Central memory CD8-positive, alpha-beta T cell (primary cell): ENCODE measurements at regions not wholly inside any gene's neighbourhood (a gene's known extent, or its start where the extent isn't known, plus 50 kb on each side); places are given as distances from the start of the nearest gene placed in this dataset.
"Not testable (repeated sequence)": the region's sequence is repeated elsewhere in the genome, so short reads cannot be mapped to it uniquely, and the experiment has no call there.

Experiments used
- ATAC-seq: fragments of 150-1000 bp; cut with Tn5 transposase; replicated peaks from 2 replicates; pipeline ENCODE4 v1.10.0; 2022; ENCODE audit warnings: mild to moderate bottlenecking, moderate FRiP score, moderate number of reproducible peaks; ENCODE audit not compliant: poor library complexity, severe bottlenecking; ENCODE audit errors: extremely low read depth
- DNase-seq, 2 donors: peaks; one replicate each; pipeline ENCODE4 v3.0.0; 2021; ENCODE audit warnings: low spot score in 2 of 2
- H3K27ac Mint-ChIP-seq: one replicate; pipeline ENCODE4 v1.8.0; 2022; ENCODE audit warnings: low read depth, mild to moderate bottlenecking, moderate library complexity, mixed read lengths
- H3K27me3 Mint-ChIP-seq: one replicate; pipeline ENCODE4 v1.8.0; 2022; ENCODE audit warnings: mixed read lengths
- H3K36me3 Mint-ChIP-seq: one replicate; pipeline ENCODE4 v1.8.0; 2022; ENCODE audit warnings: mild to moderate bottlenecking, moderate library complexity, mixed read lengths; ENCODE audit not compliant: insufficient read depth
- H3K4me1 Mint-ChIP-seq: one replicate; pipeline ENCODE4 v1.8.0; 2022; ENCODE audit warnings: mixed read lengths
- H3K4me3 Mint-ChIP-seq: one replicate; pipeline ENCODE4 v1.8.0; 2022; ENCODE audit warnings: mild to moderate bottlenecking, moderate library complexity, mixed read lengths
- H3K9me3 Mint-ChIP-seq: one replicate; pipeline ENCODE4 v1.8.0; 2022; ENCODE audit warnings: mixed read lengths

DNA sequence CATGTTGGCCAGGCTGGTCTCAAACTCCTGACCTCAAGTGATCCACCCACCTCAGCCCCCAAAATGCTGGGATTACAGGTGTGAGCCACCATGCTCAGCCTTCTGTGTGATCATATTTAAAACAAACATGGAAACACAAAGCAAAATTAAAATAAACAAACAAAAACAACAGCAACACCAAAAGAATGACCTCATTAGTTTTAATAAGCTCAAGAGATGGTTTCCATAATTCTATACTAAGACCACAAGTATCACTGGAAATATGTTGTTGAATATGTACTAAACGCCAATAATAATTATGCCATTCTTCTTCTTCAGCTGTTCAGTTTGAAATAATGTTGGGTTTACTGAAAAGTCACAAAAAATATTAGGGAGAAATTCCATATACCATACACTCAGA is 526.4 kb downstream of the LRRIQ3 start:
- H3K27ac Mint-ChIP-seq = no peak overlapping the region

DNA sequence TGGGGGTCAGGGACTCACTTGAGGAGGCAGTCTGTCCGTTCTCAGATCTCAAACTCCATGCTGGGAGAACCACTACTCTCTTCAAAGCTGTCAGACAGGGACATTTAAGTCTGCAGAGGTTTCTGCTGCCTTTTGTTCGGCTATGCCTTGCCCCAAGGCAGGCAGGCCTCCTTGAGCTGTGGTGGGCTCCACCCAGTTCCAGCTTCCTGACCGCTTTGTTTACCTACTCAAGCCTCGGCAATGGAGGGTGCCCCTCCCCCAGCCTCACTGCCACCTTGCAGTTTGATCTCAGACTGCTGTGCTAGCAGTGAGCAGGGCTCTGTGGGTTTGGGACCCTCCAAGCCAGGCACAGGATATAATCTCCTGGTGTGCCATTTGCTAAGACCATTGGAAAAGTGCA is 530.0 kb downstream of the LRRIQ3 start:
- H3K9me3 Mint-ChIP-seq, H3K4me1 Mint-ChIP-seq, H3K27ac Mint-ChIP-seq, H3K36me3 Mint-ChIP-seq, H3K27me3 Mint-ChIP-seq, ATAC-seq, H3K4me3 Mint-ChIP-seq, DNase-seq: not testable (repeated sequence)

More for the DNA sequence above, 526.4 kb downstream of the LRRIQ3 start:
- no peaks in the 10 kb centered on the region for H3K9me3 Mint-ChIP-seq
- DNase-seq = no peak
- H3K27me3 Mint-ChIP-seq = no peaks in the 10 kb centered on the region
- H3K4me3 Mint-ChIP-seq = no peak overlapping the region
- ATAC-seq = no peak
- no peaks in the 10 kb centered on the region for H3K36me3 Mint-ChIP-seq
- H3K4me1 Mint-ChIP-seq = no peaks in the 10 kb centered on the region

DNA sequence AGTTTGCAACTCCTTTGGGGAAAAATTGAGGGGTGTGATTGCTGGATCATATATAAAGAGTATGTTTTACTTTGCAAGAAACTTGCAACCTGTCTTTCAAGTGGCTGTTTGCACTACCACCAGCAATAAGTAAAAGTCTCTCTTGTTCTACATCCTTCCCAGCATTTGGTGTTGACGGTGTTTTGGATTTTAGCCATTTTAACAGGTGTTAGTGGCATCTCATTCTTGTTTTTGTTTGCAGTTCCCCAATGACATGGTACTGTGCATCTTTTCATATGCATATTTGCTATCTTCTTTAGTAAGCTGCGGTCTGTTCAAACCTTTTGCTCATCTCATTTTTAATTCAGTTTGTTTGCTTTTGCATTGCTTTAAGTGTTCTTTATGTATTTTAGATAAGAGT is 535.5 kb downstream of the LRRIQ3 start:
- ATAC-seq = no peak
- peaks cover 5% of the 10 kb centered on the region for H3K9me3 Mint-ChIP-seq
- H3K36me3 Mint-ChIP-seq = no peaks in the 10 kb centered on the region
- no peak for DNase-seq
- no peaks in the 10 kb centered on the region for H3K4me1 Mint-ChIP-seq
- H3K27me3 Mint-ChIP-seq = no peaks in the 10 kb centered on the region
- no peak overlapping the region for H3K4me3 Mint-ChIP-seq
- H3K27ac Mint-ChIP-seq = no peak overlapping the region

DNA sequence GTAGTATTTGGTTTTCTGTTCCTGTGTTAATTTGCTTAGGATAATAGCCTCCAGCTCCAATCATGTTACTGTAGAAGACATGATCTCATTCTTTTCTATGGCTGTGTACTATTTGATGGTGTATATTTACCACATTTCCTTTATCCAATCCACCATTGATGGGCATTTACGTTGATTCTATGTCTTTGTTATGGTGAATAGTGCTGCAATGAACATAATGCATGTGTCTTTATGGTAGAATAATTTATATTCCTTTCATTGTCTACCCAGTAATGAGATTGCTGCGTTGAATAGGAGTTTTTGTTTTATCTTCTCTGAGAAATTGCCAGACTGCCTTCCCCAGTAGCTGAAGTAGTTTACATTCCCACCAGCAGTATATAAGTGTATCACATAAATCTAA is 538.8 kb downstream of the LRRIQ3 start:
- Mint-ChIP-seq H3K27me3 (no peaks in the 10 kb centered on the region), H3K27ac (no peak overlapping the region), H3K4me3 (no peak overlapping the region), H3K9me3 (no peaks in the 10 kb centered on the region), H3K36me3 (no peaks in the 10 kb centered on the region), H3K4me1 (no peaks in the 10 kb centered on the region)
- DNase-seq (no peak), ATAC-seq (no peak)

DNA sequence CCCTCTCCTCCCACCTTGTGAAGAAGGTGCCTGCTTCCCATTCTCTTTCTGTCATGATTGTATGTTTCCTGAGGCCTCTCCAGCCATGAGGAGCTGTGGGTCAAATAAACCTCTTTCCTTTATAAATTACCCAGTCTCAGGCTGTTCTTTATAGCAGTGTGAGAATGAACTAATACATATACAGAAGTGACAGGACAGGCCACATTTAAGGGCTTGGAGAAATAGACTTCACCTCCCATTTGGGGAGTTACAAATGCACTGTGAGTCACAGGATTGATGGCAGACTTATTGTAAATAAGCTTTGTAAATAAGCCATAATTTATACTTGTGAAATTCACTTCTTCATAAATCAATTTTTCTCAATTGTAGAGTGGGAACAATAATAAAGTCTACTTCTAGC is 543.3 kb downstream of the LRRIQ3 start:
- no peaks in the 10 kb centered on the region for H3K36me3 Mint-ChIP-seq
- H3K4me3 Mint-ChIP-seq = no peak overlapping the region
- H3K27me3 Mint-ChIP-seq = no peaks in the 10 kb centered on the region
- H3K4me1 Mint-ChIP-seq = no peaks in the 10 kb centered on the region
- DNase-seq (no peak), ATAC-seq (no peak)
- no peak overlapping the region for H3K27ac Mint-ChIP-seq
- H3K9me3 Mint-ChIP-seq = peaks cover 4% of the 10 kb centered on the region

DNA sequence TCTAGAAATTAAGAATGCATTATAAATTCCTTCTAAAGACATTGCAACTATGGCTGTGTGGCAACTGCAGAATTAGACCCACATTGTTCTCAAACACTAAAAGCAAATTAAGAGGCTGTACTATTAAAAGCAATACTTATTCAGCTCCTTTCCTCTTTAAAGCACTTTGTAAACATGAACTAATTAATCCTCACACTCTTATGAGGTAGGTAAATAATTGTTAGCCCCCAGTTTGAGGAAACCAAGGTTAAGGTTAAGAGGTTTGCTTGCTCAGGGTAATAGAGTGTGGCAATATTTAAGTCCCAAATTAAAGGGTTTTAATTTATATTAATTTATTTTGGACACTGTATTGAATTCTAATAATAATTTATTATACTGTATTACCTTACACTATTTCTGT is 553.8 kb downstream of the LRRIQ3 start:
- Mint-ChIP-seq H3K27ac (no peak overlapping the region), H3K4me1 (no peaks in the 10 kb centered on the region), H3K36me3 (no peaks in the 10 kb centered on the region), H3K27me3 (no peaks in the 10 kb centered on the region), H3K4me3 (no peak overlapping the region), H3K9me3 (peaks cover 17% of the 10 kb centered on the region)
- DNase-seq = no peak
- ATAC-seq = no peak

DNA sequence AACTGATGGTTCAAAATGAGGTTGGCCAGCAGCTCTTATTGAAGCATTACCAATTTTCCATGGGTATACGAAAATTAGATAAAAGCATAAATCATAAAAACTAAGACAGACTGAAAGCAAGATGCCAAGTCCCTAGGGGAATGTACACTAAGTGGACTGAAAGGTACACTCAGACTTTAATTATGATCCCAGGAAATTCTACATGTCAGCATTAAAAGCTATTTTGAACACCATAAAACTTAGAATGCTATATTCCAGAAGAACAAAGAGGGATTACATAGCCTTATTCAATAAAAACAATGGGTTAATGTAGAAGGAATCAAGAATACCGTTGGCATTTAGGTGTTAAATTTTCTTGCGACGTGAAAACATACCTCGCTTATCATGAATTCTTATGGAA is 558.5 kb downstream of the LRRIQ3 start:
- no peak for ATAC-seq
- Mint-ChIP-seq H3K4me3 (no peak overlapping the region), H3K27me3 (no peaks in the 10 kb centered on the region), H3K4me1 (no peaks in the 10 kb centered on the region), H3K27ac (no peak overlapping the region), H3K36me3 (no peaks in the 10 kb centered on the region), H3K9me3 (peaks cover 24% of the 10 kb centered on the region)
- no peak for DNase-seq

DNA sequence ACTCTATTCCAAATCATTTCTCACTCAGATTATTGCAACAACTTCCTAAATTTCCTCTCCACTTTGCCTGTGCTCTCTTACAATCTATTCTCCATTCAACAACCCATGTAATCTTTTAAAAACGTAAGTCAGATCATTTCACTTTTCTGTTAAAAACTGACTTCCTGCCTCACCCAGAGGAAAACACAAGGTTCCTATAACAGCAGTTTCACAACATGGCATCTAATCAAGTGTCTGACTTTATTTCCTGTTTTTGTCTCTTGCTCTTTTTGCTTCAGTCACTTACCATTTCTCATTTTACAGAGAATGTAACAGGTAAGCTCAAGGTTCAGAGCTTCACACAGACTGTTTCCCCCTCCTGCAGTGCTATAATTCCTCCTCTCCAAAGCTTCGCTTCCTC is 560.7 kb downstream of the LRRIQ3 start:
- no peak overlapping the region for H3K4me3 Mint-ChIP-seq
- no peaks in the 10 kb centered on the region for H3K27me3 Mint-ChIP-seq

DNA sequence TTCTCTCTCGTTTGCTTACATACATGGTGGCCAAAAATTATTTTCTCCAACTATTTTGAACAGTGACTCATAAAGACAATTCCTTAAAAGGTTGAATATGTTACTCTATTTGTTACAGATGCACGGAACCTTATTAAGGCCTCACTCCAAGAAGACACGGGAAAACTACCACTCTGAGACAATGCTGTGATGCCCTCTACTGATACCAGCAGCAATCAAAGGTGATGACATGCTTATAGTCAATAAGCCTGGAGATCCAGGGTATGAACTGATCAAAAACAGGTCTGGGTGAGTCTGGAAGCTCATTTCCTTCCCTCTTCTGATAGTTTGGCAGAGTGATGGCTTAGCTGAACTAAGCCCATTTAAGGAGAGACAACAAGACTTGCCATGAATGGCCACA is 563.0 kb downstream of the LRRIQ3 start:
- no peaks in the 10 kb centered on the region for H3K36me3 Mint-ChIP-seq
- no peak overlapping the region for H3K4me3 Mint-ChIP-seq
- no peaks in the 10 kb centered on the region for H3K4me1 Mint-ChIP-seq
- H3K27me3 Mint-ChIP-seq = no peaks in the 10 kb centered on the region
- no peak for DNase-seq
- H3K9me3 Mint-ChIP-seq = peaks cover 41% of the 10 kb centered on the region
- ATAC-seq = no peak
- H3K27ac Mint-ChIP-seq = no peak overlapping the region

More for the DNA sequence above, 560.7 kb downstream of the LRRIQ3 start:
- no peak overlapping the region for H3K27ac Mint-ChIP-seq
- DNase-seq (no peak), ATAC-seq (no peak)
- H3K4me1 Mint-ChIP-seq = no peaks in the 10 kb centered on the region
- H3K9me3 Mint-ChIP-seq = peaks cover 27% of the 10 kb centered on the region
- no peaks in the 10 kb centered on the region for H3K36me3 Mint-ChIP-seq

DNA sequence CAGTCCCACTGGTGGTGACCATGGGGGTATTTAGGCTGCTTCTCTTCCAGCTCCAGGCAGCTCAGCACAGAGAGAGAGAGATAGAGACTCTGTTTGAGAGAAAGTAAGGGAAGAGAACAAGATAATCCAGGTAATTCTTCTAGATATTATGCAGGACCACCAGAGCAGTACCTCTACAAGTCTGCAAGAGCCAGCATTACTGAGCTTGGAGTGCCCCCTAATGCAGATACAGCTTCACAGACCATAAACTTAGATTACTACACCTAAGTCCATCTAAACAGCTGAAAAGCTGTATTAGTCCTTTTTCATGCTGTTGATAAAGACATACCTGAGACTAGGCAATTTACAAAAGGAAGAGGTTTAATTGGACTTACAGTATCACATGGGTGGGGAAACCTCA is 570.3 kb downstream of the LRRIQ3 start:
- H3K27me3 Mint-ChIP-seq = no peaks in the 10 kb centered on the region
- no peaks in the 10 kb centered on the region for H3K36me3 Mint-ChIP-seq
- DNase-seq (no peak), ATAC-seq (no peak)
- no peak overlapping the region for H3K4me3 Mint-ChIP-seq
- no peak overlapping the region for H3K27ac Mint-ChIP-seq
- peaks cover 39% of the 10 kb centered on the region for H3K9me3 Mint-ChIP-seq
- H3K4me1 Mint-ChIP-seq = no peaks in the 10 kb centered on the region

DNA sequence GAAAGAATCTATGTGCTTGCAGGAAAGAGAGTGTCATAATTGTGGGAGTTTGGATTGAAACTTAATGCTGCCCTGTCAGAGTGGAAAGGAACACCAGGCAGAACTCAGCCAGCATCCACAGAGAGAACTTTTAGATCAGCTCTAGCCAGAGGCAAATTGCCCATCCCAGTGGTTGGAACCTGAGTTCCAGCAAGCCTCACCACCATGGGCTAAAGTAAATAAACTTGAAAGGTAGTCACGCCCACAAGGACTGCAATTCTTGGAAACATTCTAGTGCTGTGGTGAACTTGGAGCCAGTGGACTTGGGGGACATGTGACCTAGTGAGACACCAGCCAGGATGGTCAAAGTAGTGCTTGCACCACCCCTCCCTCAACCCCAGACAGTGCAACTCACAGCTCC is 571.6 kb downstream of the LRRIQ3 start:
- H3K36me3 Mint-ChIP-seq = no peaks in the 10 kb centered on the region
- ATAC-seq = no peak
- DNase-seq = no peak
- no peak overlapping the region for H3K27ac Mint-ChIP-seq
- no peaks in the 10 kb centered on the region for H3K4me1 Mint-ChIP-seq
- no peak overlapping the region for H3K4me3 Mint-ChIP-seq
- no peaks in the 10 kb centered on the region for H3K27me3 Mint-ChIP-seq
- H3K9me3 Mint-ChIP-seq = peaks cover 31% of the 10 kb centered on the region

DNA sequence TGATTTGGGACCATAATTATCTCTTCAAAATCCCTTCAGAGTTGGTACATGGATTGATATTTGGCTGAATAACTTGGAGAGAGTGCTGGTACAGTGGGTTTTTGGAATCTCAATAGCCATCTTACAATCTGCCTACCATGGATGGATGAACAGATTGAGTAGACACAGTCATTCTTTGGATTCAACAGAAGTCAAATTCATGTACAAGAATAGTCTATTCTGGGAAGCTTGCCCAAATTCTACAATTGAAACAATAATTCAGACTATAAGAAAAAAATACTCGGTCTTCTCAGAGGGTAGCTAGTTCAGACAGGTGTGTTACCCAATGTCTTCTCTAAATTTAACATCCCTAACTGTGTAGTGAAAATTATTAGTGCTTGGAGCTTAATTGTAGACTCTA is 574.0 kb downstream of the LRRIQ3 start:
- H3K27ac Mint-ChIP-seq = no peak overlapping the region
- DNase-seq (no peak), ATAC-seq (no peak)
- no peaks in the 10 kb centered on the region for H3K4me1 Mint-ChIP-seq
- no peaks in the 10 kb centered on the region for H3K36me3 Mint-ChIP-seq
- H3K27me3 Mint-ChIP-seq = no peaks in the 10 kb centered on the region
- peaks cover 27% of the 10 kb centered on the region for H3K9me3 Mint-ChIP-seq
- no peak overlapping the region for H3K4me3 Mint-ChIP-seq

DNA sequence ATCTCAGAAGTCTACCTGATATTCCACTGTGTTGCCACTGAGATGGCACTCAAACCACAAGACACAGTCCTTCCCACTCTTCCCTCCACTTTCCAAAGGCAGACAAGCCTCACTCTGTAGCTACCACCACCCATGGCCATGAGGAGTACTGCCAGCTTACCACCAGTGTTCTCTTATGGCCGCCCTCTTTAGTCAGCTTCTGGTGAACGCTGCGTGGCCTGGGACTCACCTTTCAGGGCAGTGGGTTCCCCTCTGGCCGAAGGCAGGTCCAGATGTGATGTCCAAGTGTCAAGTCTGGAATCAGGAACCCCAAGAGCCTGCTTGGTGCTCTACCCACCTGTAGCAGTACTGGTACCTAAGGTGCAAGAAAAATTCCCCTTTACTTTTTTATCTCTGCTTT is 580.8 kb downstream of the LRRIQ3 start:
- DNase-seq = no peak
- ATAC-seq = no peak
- Mint-ChIP-seq H3K36me3 (no peaks in the 10 kb centered on the region), H3K27me3 (no peaks in the 10 kb centered on the region), H3K27ac (no peak overlapping the region), H3K9me3 (peaks cover 18% of the 10 kb centered on the region), H3K4me1 (no peaks in the 10 kb centered on the region), H3K4me3 (no peak overlapping the region)

DNA sequence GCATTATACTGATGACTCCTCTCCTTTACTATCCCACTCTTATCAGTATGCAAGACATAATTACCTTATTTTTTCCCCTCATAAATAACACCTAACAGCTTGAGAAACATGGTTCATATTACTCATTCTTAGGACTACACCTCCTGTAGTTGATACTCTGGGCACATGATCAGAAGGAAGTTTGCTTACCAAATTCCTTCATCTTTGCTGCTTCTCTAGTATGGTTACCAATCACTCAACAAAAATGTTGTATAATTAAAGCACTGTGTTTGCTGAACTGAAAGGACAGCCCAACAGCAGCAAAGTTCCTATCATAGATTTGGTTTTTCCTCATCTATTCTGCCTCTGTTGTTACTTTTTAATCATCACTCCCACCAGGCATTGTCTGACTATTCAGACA is 586.3 kb downstream of the LRRIQ3 start:
- ATAC-seq (no peak), DNase-seq (no peak)
- Mint-ChIP-seq H3K36me3 (no peaks in the 10 kb centered on the region), H3K4me3 (no peak overlapping the region), H3K27ac (no peak overlapping the region), H3K9me3 (no peaks in the 10 kb centered on the region), H3K27me3 (no peaks in the 10 kb centered on the region), H3K4me1 (no peaks in the 10 kb centered on the region)
